SK-N-SH treated with all-trans-retinoic acid at 6 μM for 48 hours (cell line): ENCODE measurements at regions not wholly inside any gene's neighbourhood (a gene's known extent, or its start where the extent isn't known, plus 50 kb on each side); places are given as distances from the start of the nearest gene placed in this dataset.

Source experiments
- ARNTL ChIP-seq: fragments of 450-650 bp; formaldehyde crosslinking; IDR thresholded peaks from 2 replicates; pipeline ENCODE4 v1.5.0; 2020; ENCODE audit warnings: low read depth, mild to moderate bottlenecking, moderate library complexity, borderline replicate concordance
- PPARA ChIP-seq: fragments of 250-450 bp; sonication (Bioruptor Pico); IDR thresholded peaks from 2 replicates; pipeline ENCODE4 v1.5.0; 2020; ENCODE audit warnings: mild to moderate bottlenecking, borderline replicate concordance
- SNAI2 ChIP-seq: fragments of 250-450 bp; sonication (Bioruptor Pico); IDR thresholded peaks from 2 replicates; pipeline ENCODE4 v1.5.0; 2020; ENCODE audit warnings: mild to moderate bottlenecking, moderate library complexity
- TCF4 ChIP-seq: fragments of 250-450 bp; sonication (Bioruptor Pico); IDR thresholded peaks from 2 replicates; pipeline ENCODE4 v1.8.0; 2021; ENCODE audit warnings: mild to moderate bottlenecking, moderate library complexity, borderline replicate concordance
- TOX ChIP-seq: fragments of 250-450 bp; sonication (Bioruptor Pico); IDR thresholded peaks from 2 replicates; pipeline ENCODE4 v1.8.0; 2021; ENCODE audit warnings: mild to moderate bottlenecking, moderate library complexity, borderline replicate concordance
- TF ChIP-seq, protein P1 (sequence below): fragments of 250-450 bp; sonication (Bioruptor Pico); IDR thresholded peaks from 2 replicates; pipeline ENCODE4 v1.8.0; 2020; ENCODE audit warnings: mild to moderate bottlenecking, moderate library complexity, borderline replicate concordance
- TF ChIP-seq, protein P2 (sequence below): fragments of 250-450 bp; sonication (Bioruptor Pico); IDR thresholded peaks from 2 replicates; pipeline ENCODE4 v1.5.1; 2020; ENCODE audit warnings: low read depth, mild to moderate bottlenecking, moderate library complexity

- TF ChIP-seq SNAI2 (CRISPR knock-in tag) = no peak
- TF ChIP-seq PPARA = no peak
- no peak for TF ChIP-seq ARNTL (CRISPR knock-in tag)
- TF ChIP-seq, protein P1, sequence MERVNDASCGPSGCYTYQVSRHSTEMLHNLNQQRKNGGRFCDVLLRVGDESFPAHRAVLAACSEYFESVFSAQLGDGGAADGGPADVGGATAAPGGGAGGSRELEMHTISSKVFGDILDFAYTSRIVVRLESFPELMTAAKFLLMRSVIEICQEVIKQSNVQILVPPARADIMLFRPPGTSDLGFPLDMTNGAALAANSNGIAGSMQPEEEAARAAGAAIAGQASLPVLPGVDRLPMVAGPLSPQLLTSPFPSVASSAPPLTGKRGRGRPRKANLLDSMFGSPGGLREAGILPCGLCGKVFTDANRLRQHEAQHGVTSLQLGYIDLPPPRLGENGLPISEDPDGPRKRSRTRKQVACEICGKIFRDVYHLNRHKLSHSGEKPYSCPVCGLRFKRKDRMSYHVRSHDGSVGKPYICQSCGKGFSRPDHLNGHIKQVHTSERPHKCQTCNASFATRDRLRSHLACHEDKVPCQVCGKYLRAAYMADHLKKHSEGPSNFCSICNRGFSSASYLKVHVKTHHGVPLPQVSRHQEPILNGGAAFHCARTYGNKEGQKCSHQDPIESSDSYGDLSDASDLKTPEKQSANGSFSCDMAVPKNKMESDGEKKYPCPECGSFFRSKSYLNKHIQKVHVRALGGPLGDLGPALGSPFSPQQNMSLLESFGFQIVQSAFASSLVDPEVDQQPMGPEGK (CRISPR knock-in tag) = no peak
- no peak for TF ChIP-seq TOX (CRISPR knock-in tag)
- TF ChIP-seq, protein P2, sequence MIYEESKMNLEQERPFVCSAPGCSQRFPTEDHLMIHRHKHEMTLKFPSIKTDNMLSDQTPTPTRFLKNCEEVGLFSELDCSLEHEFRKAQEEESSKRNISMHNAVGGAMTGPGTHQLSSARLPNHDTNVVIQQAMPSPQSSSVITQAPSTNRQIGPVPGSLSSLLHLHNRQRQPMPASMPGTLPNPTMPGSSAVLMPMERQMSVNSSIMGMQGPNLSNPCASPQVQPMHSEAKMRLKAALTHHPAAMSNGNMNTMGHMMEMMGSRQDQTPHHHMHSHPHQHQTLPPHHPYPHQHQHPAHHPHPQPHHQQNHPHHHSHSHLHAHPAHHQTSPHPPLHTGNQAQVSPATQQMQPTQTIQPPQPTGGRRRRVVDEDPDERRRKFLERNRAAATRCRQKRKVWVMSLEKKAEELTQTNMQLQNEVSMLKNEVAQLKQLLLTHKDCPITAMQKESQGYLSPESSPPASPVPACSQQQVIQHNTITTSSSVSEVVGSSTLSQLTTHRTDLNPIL = no peak
- no peak for TF ChIP-seq TCF4
These were observed 1744.3 kb upstream of the MIR17HG start for GRCh38 chr13:89603187-89603586.
